ENCODE measurements at regions not wholly inside any gene's neighbourhood (a gene's known extent, or its start where the extent isn't known, plus 50 kb on each side); places are given as distances from the start of the nearest gene placed in this dataset.
"Not testable (repeated sequence)": the region's sequence is repeated elsewhere in the genome, so short reads cannot be mapped to it uniquely, and the experiment has no call there.

GRCh38 chr4:127370604-127371003 is 262.2 kb upstream of the INTU start:
- peak; percentile 4 for DNase-seq
- Histone ChIP-seq H3K36me3 (no peaks in the 10 kb centered on the region), H3K4me3 (ENCODE audit: low read depth, low read length) (no peak overlapping the region), H3K9me3 (no peaks in the 10 kb centered on the region), H3K27me3 (no peaks in the 10 kb centered on the region), H3K4me1 (no peaks in the 10 kb centered on the region)
- TF ChIP-seq, protein P1, sequence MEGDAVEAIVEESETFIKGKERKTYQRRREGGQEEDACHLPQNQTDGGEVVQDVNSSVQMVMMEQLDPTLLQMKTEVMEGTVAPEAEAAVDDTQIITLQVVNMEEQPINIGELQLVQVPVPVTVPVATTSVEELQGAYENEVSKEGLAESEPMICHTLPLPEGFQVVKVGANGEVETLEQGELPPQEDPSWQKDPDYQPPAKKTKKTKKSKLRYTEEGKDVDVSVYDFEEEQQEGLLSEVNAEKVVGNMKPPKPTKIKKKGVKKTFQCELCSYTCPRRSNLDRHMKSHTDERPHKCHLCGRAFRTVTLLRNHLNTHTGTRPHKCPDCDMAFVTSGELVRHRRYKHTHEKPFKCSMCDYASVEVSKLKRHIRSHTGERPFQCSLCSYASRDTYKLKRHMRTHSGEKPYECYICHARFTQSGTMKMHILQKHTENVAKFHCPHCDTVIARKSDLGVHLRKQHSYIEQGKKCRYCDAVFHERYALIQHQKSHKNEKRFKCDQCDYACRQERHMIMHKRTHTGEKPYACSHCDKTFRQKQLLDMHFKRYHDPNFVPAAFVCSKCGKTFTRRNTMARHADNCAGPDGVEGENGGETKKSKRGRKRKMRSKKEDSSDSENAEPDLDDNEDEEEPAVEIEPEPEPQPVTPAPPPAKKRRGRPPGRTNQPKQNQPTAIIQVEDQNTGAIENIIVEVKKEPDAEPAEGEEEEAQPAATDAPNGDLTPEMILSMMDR (IDR thresholded peaks at IDR 0.05; ENCODE audit: low read depth, low read length): no peak

- Histone ChIP-seq H3K4me3 (ENCODE audit: low read depth, low read length) (no peak overlapping the region), H3K4me1 (no peaks in the 10 kb centered on the region), H3K27me3 (no peaks in the 10 kb centered on the region), H3K9me3 (no peaks in the 10 kb centered on the region), H3K36me3 (no peaks in the 10 kb centered on the region)
- TF ChIP-seq, protein P1 (IDR thresholded peaks at IDR 0.05; ENCODE audit: low read depth, low read length): no peak
- DNase-seq: no peak
Measured at GRCh38 chr4:127379499-127379898, 253.3 kb upstream of the INTU start.

- not testable (repeated sequence) for DNase-seq; H3K36me3 ChIP-seq; H3K4me1 ChIP-seq; H3K27me3 ChIP-seq; H3K4me3 ChIP-seq (ENCODE audit: low read depth, low read length); H3K9me3 ChIP-seq
Measured at GRCh38 chr4:127379948-127380347, 252.8 kb upstream of the INTU start.

GRCh38 chr4:127383666-127384065 is 249.1 kb upstream of the INTU start:
- H3K36me3 ChIP-seq: no peaks in the 10 kb centered on the region
- no peaks in the 10 kb centered on the region for H3K27me3 ChIP-seq
- no peak for DNase-seq
- H3K9me3 ChIP-seq: no peaks in the 10 kb centered on the region
- H3K4me1 ChIP-seq: no peaks in the 10 kb centered on the region
- H3K4me3 ChIP-seq (ENCODE audit: low read depth, low read length): no peak overlapping the region
- TF ChIP-seq, protein P1 (IDR thresholded peaks at IDR 0.05; ENCODE audit: low read depth, low read length): no peak

GRCh38 chr4:127394516-127394915 is 238.2 kb upstream of the INTU start:
- no peak overlapping the region for H3K4me3 ChIP-seq (ENCODE audit: low read depth, low read length)
- no peaks in the 10 kb centered on the region for H3K36me3 ChIP-seq
- TF ChIP-seq, protein P1 (IDR thresholded peaks at IDR 0.05; ENCODE audit: low read depth, low read length): no peak
- no peaks in the 10 kb centered on the region for H3K9me3 ChIP-seq
- DNase-seq: no peak
- no peaks in the 10 kb centered on the region for H3K4me1 ChIP-seq
- no peaks in the 10 kb centered on the region for H3K27me3 ChIP-seq

GRCh38 chr4:127400276-127400675 is 232.5 kb upstream of the INTU start:
- Histone ChIP-seq H3K36me3 (no peaks in the 10 kb centered on the region), H3K9me3 (no peaks in the 10 kb centered on the region), H3K4me3 (ENCODE audit: low read depth, low read length) (no peak overlapping the region), H3K27me3 (no peaks in the 10 kb centered on the region), H3K4me1 (no peaks in the 10 kb centered on the region)
- DNase-seq: no peak
- TF ChIP-seq, protein P1 (IDR thresholded peaks at IDR 0.05; ENCODE audit: low read depth, low read length): no peak

Data from BE2C (cell line).